Muscle of back (tissue), 3 donors: ENCODE measurements at regions not wholly inside any gene's neighbourhood (a gene's known extent, or its start where the extent isn't known, plus 50 kb on each side); places are given as distances from the start of the nearest gene placed in this dataset.
"Not testable (repeated sequence)": the region's sequence is repeated elsewhere in the genome, so short reads cannot be mapped to it uniquely, and the experiment has no call there.

Experiments
- DNase-seq, 3 donors: peaks; one replicate each; pipeline versions ENCODE4 v3.0.0 to v3.0.0-alpha.2; 2013

DNA sequence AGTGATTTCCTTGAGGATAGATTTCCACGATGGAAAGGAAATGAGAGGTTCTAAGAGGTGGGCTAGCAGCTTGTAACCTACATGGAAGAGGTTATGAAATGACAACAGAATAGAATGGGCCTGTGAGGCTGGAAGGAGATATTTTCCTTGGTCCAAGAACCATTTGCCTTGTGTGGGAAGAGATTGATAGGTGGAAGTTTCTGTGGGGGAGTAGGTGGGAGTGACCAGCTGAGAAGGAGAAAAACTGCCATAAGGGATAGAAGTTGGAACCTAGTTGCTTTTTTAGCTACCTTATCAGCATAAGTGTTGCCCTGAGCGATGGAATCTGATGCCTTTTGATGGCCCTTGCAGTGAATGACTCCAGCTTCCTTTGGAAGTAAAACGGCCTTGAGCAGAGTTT lies 60.4 kb upstream of the NAA35 start:
- DNase-seq = not testable (repeated sequence)

DNA sequence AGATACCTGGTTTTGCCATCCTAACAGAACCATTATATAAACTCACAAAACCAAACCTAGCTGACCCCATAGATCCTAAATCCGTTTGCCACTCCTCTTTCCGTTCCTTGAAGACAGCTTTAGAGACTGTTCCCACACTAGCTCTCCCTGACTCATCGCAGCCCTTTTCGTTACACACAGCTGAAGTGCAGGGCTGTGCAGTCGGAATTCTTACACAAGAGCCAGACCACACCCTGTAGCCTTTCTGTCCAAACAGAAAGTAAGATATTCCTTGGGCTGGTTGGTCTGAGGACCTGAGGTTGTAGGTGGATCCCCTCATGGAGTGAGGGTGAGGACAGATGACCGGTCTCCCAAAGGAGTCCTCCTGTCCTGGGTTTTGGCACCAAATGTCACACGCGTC lies 56.7 kb upstream of the NAA35 start:
- no peak for DNase-seq

- no peak for DNase-seq
Observed at GRCh38 chr9:85890962-85891361, 50.0 kb upstream of the NAA35 start.
